ENCODE measurements at regions not wholly inside any gene's neighbourhood (a gene's known extent, or its start where the extent isn't known, plus 50 kb on each side); places are given as distances from the start of the nearest gene placed in this dataset.

DNA sequence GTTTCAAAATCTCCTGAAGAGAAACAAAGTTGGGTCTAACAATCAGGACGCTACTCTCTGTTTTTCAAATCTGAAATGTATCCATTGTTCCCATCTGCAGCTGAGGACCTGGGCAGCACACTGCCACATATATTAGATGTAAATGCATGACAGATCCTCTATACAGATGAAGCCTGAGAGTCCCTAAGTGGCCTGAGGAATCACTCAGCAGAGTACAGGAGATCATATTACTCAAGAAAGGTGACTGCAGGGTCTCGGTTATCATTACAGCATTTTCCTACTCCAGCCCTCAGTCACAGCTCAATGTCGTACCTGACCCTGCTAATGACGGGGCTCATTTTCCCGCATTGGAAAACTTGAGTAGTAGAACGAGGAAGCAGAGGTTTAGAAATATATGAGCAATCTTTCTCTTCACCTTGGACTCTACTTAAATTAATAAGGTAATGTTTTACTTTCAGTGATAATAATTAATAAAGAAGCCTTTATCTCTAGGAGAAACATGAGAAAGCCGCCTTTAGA is 256.2 kb upstream of the IRAK1BP1 start:
- Histone ChIP-seq H3K4me3 (ENCODE audit: low read depth, low read length) (no peak overlapping the region), H3K9me3 (ENCODE audit: control insufficient read depth, insufficient read depth, low read depth, low read length) (no peaks in the 10 kb centered on the region), H3K36me3 (ENCODE audit: control insufficient read depth in 2 of 2, insufficient read depth in 1 of 2, low read length in 2 of 2) (no peaks in the 10 kb centered on the region), H3K27ac (ENCODE audit: extremely low read depth, low read depth, low read length) (no peak overlapping the region), H3K4me1 (ENCODE audit: control insufficient read depth, insufficient read depth, low read length) (no peaks in the 10 kb centered on the region)
- TF ChIP-seq ZNF501 (tag by site-specific recombination; IDR thresholded peaks at IDR 0.05) (no peak), ZNF391 (tag by site-specific recombination; IDR thresholded peaks at IDR 0.05; ENCODE audit: borderline replicate concordance, low read depth) (no peak), ZNF626 (tag by site-specific recombination; IDR thresholded peaks at IDR 0.05) (no peak), ZNF140 (tag by site-specific recombination; IDR thresholded peaks at IDR 0.05) (no peak), ZNF514 (tag by site-specific recombination; IDR thresholded peaks at IDR 0.05) (no peak), SP2 (tag by site-specific recombination; IDR thresholded peaks at IDR 0.05) (no peak)
- ChIA-PET CTCF (interaction anchor here (0.6 to 2.9 kb wide), 8 partner anchors 10 to 854 kb away, joined by 3 to 14 read pairs (median 3); no protein-coding TSS in a partner anchor), POLR2A (no interaction called here)

DNA sequence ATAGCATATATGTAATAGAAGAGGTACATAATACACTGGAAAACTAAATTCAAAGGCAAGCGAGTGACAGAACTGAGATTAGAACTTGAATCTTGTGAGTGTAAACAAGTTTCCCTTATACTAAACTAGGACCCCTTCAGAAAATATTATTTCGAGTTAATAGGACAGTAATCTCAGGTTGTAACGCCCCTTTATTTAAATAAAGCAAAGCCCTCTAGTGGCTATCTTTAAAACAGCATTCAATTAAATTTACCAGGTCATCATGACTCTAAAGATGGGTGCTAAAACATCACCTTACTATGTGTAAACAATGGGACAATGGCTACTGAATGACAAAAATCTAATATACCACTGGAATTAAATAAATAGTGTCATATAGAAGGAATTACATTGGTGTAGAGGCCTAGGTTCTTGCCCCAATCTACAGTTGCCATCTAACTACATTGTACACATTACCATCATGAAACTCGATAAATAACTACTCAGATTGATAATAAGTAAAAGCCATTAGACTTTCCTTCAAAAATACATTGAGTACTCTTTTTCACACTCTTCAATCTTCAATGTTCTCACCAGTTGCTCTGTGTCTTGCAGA is 255.4 kb upstream of the IRAK1BP1 start:
- Histone ChIP-seq H3K36me3 (ENCODE audit: control insufficient read depth in 2 of 2, insufficient read depth in 1 of 2, low read length in 2 of 2) (no peaks in the 10 kb centered on the region), H3K4me1 (ENCODE audit: control insufficient read depth, insufficient read depth, low read length) (no peaks in the 10 kb centered on the region), H3K9me3 (ENCODE audit: control insufficient read depth, insufficient read depth, low read depth, low read length) (no peaks in the 10 kb centered on the region), H3K4me3 (ENCODE audit: low read depth, low read length) (no peak overlapping the region), H3K27ac (ENCODE audit: extremely low read depth, low read depth, low read length) (no peak overlapping the region)
- ChIA-PET POLR2A (no interaction called here), CTCF (interaction anchor here (0.7 to 2.9 kb wide), 8 partner anchors 8 to 28 kb away, joined by 3 to 14 read pairs (median 4); no protein-coding TSS in a partner anchor)
- no peak for TF ChIP-seq ZFP3 (tag by site-specific recombination; IDR thresholded peaks at IDR 0.05; ENCODE audit: low read depth)
- no peak for TF ChIP-seq PATZ1 (tag by site-specific recombination; IDR thresholded peaks at IDR 0.05)
- peak; percentile 16; the same call in 1 of the 2 replicates for TF ChIP-seq ZNF654 (tag by site-specific recombination; IDR thresholded peaks at IDR 0.05; ENCODE audit: low read depth)

DNA sequence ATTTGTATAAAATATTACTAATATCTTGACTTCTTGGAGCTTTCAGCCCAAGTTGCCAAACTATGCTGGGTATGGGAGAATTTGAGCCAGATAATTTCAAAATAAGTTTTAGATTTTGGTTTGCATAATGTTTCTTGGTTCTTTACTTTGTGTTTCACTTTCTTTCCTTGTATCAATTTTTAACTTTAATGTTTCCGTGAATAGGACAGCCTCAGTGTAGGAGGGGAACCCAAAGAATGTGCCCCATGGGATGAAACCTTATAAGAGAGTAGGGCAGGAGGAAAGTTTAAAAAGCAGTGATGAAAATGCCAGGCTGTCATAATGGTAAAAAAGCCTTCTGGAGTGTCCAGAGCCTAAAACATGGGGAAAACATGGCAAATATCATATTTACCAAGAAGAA is 252.4 kb upstream of the IRAK1BP1 start:
- Histone ChIP-seq H3K4me3 (ENCODE audit: low read depth, low read length) (no peak overlapping the region), H3K4me1 (ENCODE audit: control insufficient read depth, insufficient read depth, low read length) (no peaks in the 10 kb centered on the region), H3K9me3 (ENCODE audit: control insufficient read depth, insufficient read depth, low read depth, low read length) (no peaks in the 10 kb centered on the region), H3K36me3 (ENCODE audit: control insufficient read depth in 2 of 2, insufficient read depth in 1 of 2, low read length in 2 of 2) (no peaks in the 10 kb centered on the region), H3K27ac (ENCODE audit: extremely low read depth, low read depth, low read length) (no peak overlapping the region)
- ChIA-PET CTCF (interaction anchor here (0.7 to 1.2 kb wide), 2 partner anchors 10 to 799 kb away, joined by 3 to 5 read pairs; no protein-coding TSS in a partner anchor), POLR2A (no interaction called here)
- TF ChIP-seq ZNF626 (tag by site-specific recombination; IDR thresholded peaks at IDR 0.05) (no peak), ZBTB21 (tag by site-specific recombination; IDR thresholded peaks at IDR 0.05) (no peak), HOXD13 (CRISPR knock-in tag; IDR thresholded peaks at IDR 0.05; ENCODE audit: borderline replicate concordance) (no peak), ZNF248 (tag by site-specific recombination; IDR thresholded peaks at IDR 0.05) (no peak), ZNF501 (tag by site-specific recombination; IDR thresholded peaks at IDR 0.05) (no peak), ZNF561 (tag by site-specific recombination; IDR thresholded peaks at IDR 0.05; ENCODE audit: borderline replicate concordance) (no peak), ZNF223 (tag by site-specific recombination; IDR thresholded peaks at IDR 0.05) (no peak), BCL11B (tag by site-specific recombination; IDR thresholded peaks at IDR 0.05; ENCODE audit: low read depth) (no peak), ZNF692 (tag by site-specific recombination; IDR thresholded peaks at IDR 0.05) (no peak), ZNF404 (tag by site-specific recombination; IDR thresholded peaks at IDR 0.05) (no peak)
- TF ChIP-seq, protein P1, sequence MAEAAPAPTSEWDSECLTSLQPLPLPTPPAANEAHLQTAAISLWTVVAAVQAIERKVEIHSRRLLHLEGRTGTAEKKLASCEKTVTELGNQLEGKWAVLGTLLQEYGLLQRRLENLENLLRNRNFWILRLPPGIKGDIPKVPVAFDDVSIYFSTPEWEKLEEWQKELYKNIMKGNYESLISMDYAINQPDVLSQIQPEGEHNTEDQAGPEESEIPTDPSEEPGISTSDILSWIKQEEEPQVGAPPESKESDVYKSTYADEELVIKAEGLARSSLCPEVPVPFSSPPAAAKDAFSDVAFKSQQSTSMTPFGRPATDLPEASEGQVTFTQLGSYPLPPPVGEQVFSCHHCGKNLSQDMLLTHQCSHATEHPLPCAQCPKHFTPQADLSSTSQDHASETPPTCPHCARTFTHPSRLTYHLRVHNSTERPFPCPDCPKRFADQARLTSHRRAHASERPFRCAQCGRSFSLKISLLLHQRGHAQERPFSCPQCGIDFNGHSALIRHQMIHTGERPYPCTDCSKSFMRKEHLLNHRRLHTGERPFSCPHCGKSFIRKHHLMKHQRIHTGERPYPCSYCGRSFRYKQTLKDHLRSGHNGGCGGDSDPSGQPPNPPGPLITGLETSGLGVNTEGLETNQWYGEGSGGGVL (tag by site-specific recombination; IDR thresholded peaks at IDR 0.05), result no peak
- TF ChIP-seq, protein P2, sequence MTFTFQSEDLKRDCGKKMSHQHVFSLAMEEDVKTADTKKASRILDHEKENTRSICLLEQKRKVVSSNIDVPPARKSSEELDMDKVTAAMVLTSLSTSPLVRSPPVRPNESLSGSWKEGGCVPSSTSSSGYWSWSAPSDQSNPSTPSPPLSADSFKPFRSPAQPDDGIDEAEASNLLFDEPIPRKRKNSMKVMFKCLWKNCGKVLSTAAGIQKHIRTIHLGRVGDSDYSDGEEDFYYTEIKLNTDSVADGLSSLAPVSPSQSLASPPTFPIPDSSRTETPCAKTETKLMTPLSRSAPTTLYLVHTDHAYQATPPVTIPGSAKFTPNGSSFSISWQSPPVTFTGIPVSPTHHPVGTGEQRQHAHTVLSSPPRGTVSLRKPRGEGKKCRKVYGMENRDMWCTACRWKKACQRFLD (tag by site-specific recombination; IDR thresholded peaks at IDR 0.05), result no peak

Data from HEK293 (cell line).